Right lobe of liver (tissue), 4 donors: ENCODE measurements at regions not wholly inside any gene's neighbourhood (a gene's known extent, or its start where the extent isn't known, plus 50 kb on each side); places are given as distances from the start of the nearest gene placed in this dataset.

Experiments used
- POLR2A ChIP-seq: fragments of 450-650 bp; IDR thresholded peaks from one replicate; pipeline ENCODE4 v1.6.1; 2017; ENCODE audit warnings: antibody characterized with exemption, mild to moderate bottlenecking
- TF ChIP-seq, protein P1 (sequence below), 4 donors: fragments of 200-600 bp in 3 of 4; fragments of 450-650 bp in 1 of 4; IDR thresholded peaks; one replicate each; pipeline versions ENCODE4 v1.5.1 to v1.8.0; 2016 to 2022; ENCODE audit warnings: antibody characterized with exemption in 4 of 4, mild to moderate bottlenecking in 2 of 4
- donor health status: DM: no; HTN: no; CAD: no.
- donor health status: DM: no; HTN: no; CAD: no.
- donor health status: DM: no; HTN: yes; CAD: no.

DNA sequence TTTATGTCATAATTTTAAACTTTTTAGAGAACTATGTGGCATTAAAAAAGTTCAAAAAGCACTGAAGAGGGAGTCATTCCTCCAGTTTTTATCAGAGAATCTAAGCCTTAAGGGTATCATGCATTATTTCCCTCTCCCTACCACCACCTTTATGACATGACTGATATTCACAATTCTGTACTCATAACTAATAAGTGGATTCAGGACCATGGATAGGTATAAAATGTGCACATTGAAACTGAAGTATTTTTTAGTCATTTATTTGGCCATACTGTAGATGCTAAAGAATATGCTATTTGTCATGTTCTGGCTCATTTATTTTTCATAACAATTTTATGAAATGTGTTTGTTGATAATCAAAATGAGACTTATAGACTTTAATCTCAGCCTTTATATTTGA is 897.5 kb upstream of the AGA start:
- no peak for TF ChIP-seq POLR2A
- TF ChIP-seq, protein P1, sequence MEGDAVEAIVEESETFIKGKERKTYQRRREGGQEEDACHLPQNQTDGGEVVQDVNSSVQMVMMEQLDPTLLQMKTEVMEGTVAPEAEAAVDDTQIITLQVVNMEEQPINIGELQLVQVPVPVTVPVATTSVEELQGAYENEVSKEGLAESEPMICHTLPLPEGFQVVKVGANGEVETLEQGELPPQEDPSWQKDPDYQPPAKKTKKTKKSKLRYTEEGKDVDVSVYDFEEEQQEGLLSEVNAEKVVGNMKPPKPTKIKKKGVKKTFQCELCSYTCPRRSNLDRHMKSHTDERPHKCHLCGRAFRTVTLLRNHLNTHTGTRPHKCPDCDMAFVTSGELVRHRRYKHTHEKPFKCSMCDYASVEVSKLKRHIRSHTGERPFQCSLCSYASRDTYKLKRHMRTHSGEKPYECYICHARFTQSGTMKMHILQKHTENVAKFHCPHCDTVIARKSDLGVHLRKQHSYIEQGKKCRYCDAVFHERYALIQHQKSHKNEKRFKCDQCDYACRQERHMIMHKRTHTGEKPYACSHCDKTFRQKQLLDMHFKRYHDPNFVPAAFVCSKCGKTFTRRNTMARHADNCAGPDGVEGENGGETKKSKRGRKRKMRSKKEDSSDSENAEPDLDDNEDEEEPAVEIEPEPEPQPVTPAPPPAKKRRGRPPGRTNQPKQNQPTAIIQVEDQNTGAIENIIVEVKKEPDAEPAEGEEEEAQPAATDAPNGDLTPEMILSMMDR (IDR thresholded peaks at IDR 0.05) = no peak
